ENCODE measurements at regions not wholly inside any gene's neighbourhood (a gene's known extent, or its start where the extent isn't known, plus 50 kb on each side); places are given as distances from the start of the nearest gene placed in this dataset.
A peak's percentile ranks its signal among the peaks of the same experiment; 100 is the strongest.
"Not testable (repeated sequence)": the region's sequence is repeated elsewhere in the genome, so short reads cannot be mapped to it uniquely, and the experiment has no call there.

DNA sequence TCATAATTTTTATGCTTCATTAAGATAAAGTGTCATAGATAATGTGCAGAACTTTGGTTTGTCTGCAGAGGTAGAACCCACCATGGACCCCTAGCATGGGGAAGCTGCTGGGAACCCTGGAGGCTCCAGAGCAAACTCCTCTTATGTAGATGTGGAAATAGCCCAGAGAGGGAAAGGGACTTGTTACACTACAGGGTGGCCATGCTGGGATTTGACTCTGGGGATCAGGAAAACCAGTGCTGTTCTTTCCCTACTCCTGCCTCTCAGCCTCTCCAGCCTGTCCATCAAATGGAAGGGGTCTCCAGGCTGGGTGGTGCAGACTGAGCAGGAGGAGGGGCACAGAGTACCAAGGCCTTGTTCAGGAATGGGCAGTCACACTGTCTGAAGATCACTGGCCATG is 54.2 kb downstream of the MSX1 start:
- DNase-seq (ENCODE audit: low spot score), result no peak

GRCh38 chr4:4914059-4914820 is 54.8 kb downstream of the MSX1 start:
- peak; percentile 7 for DNase-seq (ENCODE audit: low spot score)

GRCh38 chr4:4914965-4915845 is 55.7 kb downstream of the MSX1 start:
- DNase-seq (ENCODE audit: low spot score), result no peak

DNA sequence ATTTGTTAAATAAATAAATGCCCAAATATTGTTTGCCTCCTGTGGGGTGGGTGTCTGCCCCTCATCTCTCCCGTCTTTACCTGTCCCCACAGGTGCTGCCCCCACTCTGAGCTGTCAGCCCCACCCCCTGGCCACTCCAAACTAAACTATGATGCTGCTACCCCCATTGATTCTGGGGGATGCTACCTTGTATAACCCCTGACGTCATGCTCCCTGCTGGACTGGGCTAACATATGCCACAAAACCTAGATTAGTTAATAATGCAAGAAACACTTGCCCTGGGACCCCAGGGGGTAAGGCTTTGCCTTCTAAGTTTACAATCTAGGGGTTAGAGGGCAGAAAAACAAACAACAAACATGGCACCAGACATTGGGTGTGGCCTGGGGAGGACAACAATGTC is 58.6 kb downstream of the MSX1 start:
- DNase-seq (ENCODE audit: low spot score), result no peak

GRCh38 chr4:4919927-4920326 is 60.5 kb downstream of the MSX1 start:
- no peak for DNase-seq (ENCODE audit: low spot score)

GRCh38 chr4:4921077-4921476 is 61.6 kb downstream of the MSX1 start:
- no peak for DNase-seq (ENCODE audit: low spot score)

GRCh38 chr4:4922441-4922840 is 63.0 kb downstream of the MSX1 start:
- DNase-seq (ENCODE audit: low spot score), result no peak

- no peak for DNase-seq (ENCODE audit: low spot score)
These were observed 63.7 kb downstream of the MSX1 start for GRCh38 chr4:4923201-4923600.

- DNase-seq (ENCODE audit: low spot score), result no peak
These were observed 71.2 kb downstream of the MSX1 start for GRCh38 chr4:4930677-4931076.

DNA sequence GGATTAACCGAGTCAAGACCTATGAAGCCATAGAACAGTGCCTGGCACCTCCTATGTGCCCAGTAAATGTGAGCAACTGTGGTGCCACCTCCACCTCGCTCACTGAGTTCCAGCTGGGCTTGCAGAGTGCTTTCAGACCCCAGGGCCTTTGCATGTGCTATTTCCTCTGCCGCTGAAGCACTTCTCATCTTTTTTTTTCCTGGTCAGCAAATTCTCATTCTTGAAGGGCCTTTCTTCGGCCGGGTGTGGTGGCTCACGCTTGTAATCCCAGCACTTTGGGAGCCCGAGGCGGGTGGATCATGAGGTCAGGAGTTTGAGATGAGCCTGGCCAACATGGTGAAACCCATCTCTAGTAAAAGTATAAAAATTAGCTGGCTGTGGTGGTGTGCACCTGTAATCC is 76.5 kb downstream of the MSX1 start:
- DNase-seq (ENCODE audit: low spot score), result no peak

DNA sequence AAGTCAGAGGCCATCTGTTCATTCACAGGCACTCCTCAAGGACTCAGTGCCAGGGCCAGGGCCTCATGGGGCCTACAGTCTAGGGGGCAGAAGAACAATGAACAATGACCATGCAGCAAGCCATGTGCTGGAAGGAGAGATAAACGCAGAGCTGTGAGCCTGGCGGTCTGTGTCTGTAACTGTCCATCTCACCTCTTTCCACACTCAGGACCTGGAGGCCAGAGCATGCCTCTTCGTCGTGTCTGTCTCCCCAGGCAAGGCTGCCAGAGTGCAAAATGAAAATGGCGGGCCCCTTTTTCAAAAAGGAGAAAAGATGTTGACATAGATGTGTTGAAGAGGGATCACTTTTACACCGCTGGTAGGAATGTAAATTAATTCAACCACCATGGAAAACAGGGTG is 78.5 kb downstream of the MSX1 start:
- no peak for DNase-seq (ENCODE audit: low spot score)

- peak; percentile 14 for DNase-seq (ENCODE audit: low spot score)
These were observed 77.5 kb downstream of the CYTL1 start for GRCh38 chr4:4941751-4942150.

DNA sequence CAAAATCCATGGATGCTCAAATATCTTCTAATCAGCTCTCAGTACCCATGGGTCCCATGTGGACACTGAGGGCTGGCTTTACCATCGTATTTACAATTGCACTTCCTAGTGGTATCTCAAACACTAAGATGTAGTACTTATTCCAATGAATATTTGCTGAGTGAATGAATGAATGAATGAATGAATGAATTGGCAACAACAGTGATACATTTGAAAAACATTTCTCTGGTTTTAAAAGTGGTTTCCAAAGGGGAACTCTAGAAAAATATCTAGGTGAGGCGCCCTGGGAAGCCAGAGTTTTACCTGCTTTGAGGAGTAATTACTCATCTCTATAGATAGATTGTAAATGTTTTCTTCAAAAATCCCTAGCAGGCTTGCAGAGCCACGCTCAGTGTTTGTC is 76.6 kb downstream of the CYTL1 start:
- no peak for DNase-seq (ENCODE audit: low spot score)

DNA sequence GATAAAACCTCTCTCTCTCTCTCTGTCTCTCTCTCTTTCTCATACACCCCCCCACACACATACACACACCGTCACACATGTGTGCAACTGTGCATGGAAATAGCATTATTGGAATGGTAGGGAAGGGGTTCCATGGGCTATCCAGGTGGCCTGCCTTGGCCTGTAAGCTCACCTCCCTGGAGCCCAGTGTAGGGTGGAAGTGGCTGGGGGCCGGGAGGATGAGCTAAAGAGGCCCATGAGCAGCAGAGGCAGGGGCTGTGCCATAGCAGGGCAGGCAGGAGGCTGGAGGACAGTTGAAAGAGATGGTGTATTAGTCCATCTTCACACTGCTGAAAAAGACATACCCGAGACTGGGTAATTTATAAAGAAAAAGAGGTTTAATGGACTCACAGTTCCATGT is 74.2 kb downstream of the CYTL1 start:
- DNase-seq (ENCODE audit: low spot score), result no peak

GRCh38 chr4:4945829-4946228 is 73.4 kb downstream of the CYTL1 start:
- no peak for DNase-seq (ENCODE audit: low spot score)

- DNase-seq (ENCODE audit: low spot score), result no peak
These were observed 72.8 kb downstream of the CYTL1 start for GRCh38 chr4:4946416-4946815.

DNA sequence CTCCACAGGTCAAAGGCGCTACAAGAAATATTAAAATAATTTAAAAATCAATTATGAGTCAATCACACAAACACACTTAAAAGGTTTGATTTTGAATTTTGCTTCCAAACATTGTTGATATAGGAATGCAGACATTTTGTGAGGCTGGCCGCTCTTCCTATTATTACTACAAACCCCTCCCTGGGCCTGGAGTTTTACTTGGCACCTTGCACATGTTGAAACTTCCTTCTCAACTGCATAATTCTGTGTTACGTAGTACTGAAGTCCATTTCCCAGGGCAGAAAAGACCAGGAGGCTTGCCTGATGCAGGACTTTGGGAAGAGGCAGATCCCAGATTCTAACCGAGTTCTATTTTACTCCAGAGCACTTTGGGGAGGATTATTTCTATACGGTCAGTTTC is 71.5 kb downstream of the CYTL1 start:
- DNase-seq (ENCODE audit: low spot score), result no peak

DNA sequence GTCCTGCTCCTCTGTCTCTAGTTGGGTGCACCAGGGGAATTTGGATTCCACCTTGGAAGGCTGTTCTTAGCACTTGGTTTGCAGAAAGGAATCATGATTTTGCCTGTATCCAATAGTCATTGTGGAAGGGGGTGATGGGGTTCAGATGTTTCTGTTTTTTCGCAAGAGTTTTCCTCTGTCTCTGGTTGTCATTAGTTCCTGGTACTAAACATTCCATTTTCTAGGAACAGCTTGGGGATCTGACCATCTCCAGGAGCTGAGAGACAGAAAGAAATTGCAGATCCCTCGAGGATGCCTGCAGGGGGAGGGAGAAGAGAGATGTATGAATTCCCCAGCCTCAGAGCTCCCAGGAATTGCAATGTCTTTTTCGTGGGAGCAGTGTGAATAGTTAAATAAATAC is 70.9 kb downstream of the CYTL1 start:
- DNase-seq (ENCODE audit: low spot score), result no peak

GRCh38 chr4:4950561-4951290 is 68.5 kb downstream of the CYTL1 start:
- no peak for DNase-seq (ENCODE audit: low spot score)

- no peak for DNase-seq (ENCODE audit: low spot score)
These were observed 67.0 kb downstream of the CYTL1 start for GRCh38 chr4:4952273-4952672.

DNA sequence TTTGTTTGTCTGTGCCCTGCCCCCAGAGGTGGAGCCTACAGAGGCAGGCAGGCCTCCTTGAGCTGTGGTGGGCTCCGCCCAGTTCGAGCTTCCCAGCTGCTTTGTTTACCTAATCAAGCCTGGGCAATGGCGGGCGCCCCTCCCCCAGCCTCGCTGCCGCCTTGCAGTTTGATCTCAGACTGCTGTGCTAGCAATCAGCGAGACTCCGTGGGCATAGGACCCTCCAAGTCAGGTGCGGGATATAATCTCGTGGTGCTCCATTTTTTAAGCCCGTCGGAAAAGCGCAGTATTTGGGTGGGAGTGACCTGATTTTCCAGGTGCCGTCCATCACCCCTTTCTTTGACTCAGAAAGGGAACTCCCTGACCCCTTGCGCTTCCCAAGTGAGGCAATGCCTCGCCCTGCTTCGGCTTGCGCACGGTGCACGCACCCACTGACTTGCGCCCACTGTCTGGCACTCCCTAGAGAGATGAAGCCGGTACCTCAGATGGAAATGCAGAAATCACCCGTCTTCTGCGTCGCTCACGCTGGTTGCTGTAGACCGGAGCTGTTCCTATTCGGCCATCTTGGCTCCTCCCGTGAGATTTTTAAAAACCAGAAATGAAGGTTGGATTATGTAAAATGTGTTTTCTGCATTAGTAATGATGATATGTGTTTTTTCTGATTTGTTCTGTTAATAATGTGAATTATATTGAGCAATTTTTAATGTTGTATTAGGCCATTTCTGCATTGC is 59.7 kb downstream of the CYTL1 start:
- not testable (repeated sequence) for DNase-seq (ENCODE audit: low spot score)

GRCh38 chr4:4960574-4960973 is 58.7 kb downstream of the CYTL1 start:
- DNase-seq (ENCODE audit: low spot score), result peak; percentile 37
